Natural killer cell (primary cell): ENCODE measurements at regions not wholly inside any gene's neighbourhood (a gene's known extent, or its start where the extent isn't known, plus 50 kb on each side); places are given as distances from the start of the nearest gene placed in this dataset.
"Not testable (repeated sequence)": the region's sequence is repeated elsewhere in the genome, so short reads cannot be mapped to it uniquely, and the experiment has no call there.

Source experiments
- ATAC-seq, 3 donors: fragments of 150-1000 bp in 2 of 3; fragments of 200-7000 bp in 1 of 3; cut with Tn5 transposase; 1 replicate in 1 of 3; 2 replicates in 2 of 3; pipeline ENCODE4 v1.10.0; 2021; ENCODE audit warnings: mild to moderate bottlenecking in 2 of 3, moderate library complexity in 2 of 3
- DNase-seq, 2 donors: peaks; one replicate each; pipeline versions ENCODE4 v3.0.0 to v3.0.0-alpha.2; 2013 to 2021; ENCODE audit warnings: mixed read lengths in 1 of 2
- H3K27ac ChIP-seq: one replicate; pipeline ENCODE4 v1.5.1; 2013; ENCODE audit warnings: mild to moderate bottlenecking, low read length
- H3K27me3 ChIP-seq: one replicate; pipeline ENCODE4 v1.6.1; 2013; ENCODE audit warnings: low read length; ENCODE audit not compliant: control insufficient read depth, insufficient read depth
- H3K36me3 ChIP-seq: one replicate; pipeline ENCODE4 v1.6.1; 2013; ENCODE audit warnings: low read length; ENCODE audit not compliant: control insufficient read depth, insufficient read depth
- H3K4me1 ChIP-seq: one replicate; pipeline ENCODE4 v1.6.1; 2013; ENCODE audit warnings: low read length; ENCODE audit not compliant: control insufficient read depth, insufficient read depth
- H3K4me3 ChIP-seq: one replicate; pipeline ENCODE4 v1.5.1; 2013; ENCODE audit warnings: low read length
- H3K9me3 ChIP-seq: one replicate; pipeline ENCODE4 v1.6.1; 2013; ENCODE audit warnings: low read length; ENCODE audit not compliant: control insufficient read depth, insufficient read depth
- H3K27ac Mint-ChIP-seq, 2 donors: one replicate each; pipeline ENCODE4 v1.8.0; 2022; ENCODE audit warnings: mild to moderate bottlenecking in 2 of 2, mixed read lengths in 2 of 2, moderate library complexity in 1 of 2
- H3K27me3 Mint-ChIP-seq, 2 donors: one replicate each; pipeline ENCODE4 v1.8.0; 2022; ENCODE audit warnings: low read depth in 2 of 2, mixed read lengths in 2 of 2
- H3K36me3 Mint-ChIP-seq: one replicate; pipeline ENCODE4 v1.8.0; 2022; ENCODE audit warnings: mixed read lengths
- H3K4me1 Mint-ChIP-seq, 2 donors: one replicate each; pipeline ENCODE4 v1.8.0; 2022; ENCODE audit warnings: mixed read lengths in 2 of 2
- H3K4me3 Mint-ChIP-seq: one replicate; pipeline ENCODE4 v1.8.0; 2022; ENCODE audit warnings: mild to moderate bottlenecking, moderate library complexity, mixed read lengths
- H3K9me3 Mint-ChIP-seq, 2 donors: one replicate each; pipeline ENCODE4 v1.8.0; 2022; ENCODE audit warnings: mixed read lengths in 2 of 2
- CTCF ChIP-seq: fragments of 200-600 bp; IDR thresholded peaks from one replicate; pipeline ENCODE4 v1.8.0; 2022; ENCODE audit warnings: antibody characterized with exemption
- WGBS: methylation state at CpG from one replicate; pipeline ENCODE4 v1.1.7; 2013; ENCODE audit warnings: missing lambda C conversion rate; ENCODE audit not compliant: insufficient coverage; 5-methylcytosine and 5-hydroxymethylcytosine counted together
- intact Hi-C: fragments of 100-400 bp; cut with micrococcal nuclease; formaldehyde crosslinking; loops from one replicate; pipeline ENCODE4 v1.14.2; 2022

- Mint-ChIP-seq H3K36me3 (peaks cover 20% of the 10 kb centered on the region), H3K27me3 (no peaks in the 10 kb centered on the region), H3K4me1 (no peaks in the 10 kb centered on the region), H3K9me3 (peaks cover 22 to 31% of the 10 kb centered on the region in 2 donors), H3K27ac (no peak overlapping the region), H3K4me3 (no peak overlapping the region)
- TF ChIP-seq CTCF: no peak
- Histone ChIP-seq H3K36me3 (no peaks in the 10 kb centered on the region), H3K4me3 (no peak overlapping the region), H3K4me1 (no peaks in the 10 kb centered on the region), H3K27ac (no peak overlapping the region), H3K27me3 (no peaks in the 10 kb centered on the region), H3K9me3 (peaks cover 5% of the 10 kb centered on the region)
- intact Hi-C loops: no loop called here
- WGBS: 93% methylated on average over 14 of the region's 14 CpGs
- no peak for DNase-seq
- no peak for ATAC-seq
Measured at GRCh38 chr6:101167638-101168037, 225.9 kb upstream of the GRIK2 start.

GRCh38 chr6:101171049-101171448, 222.5 kb upstream of the GRIK2 start:
- intact Hi-C loops, H3K9me3 ChIP-seq, H3K36me3 Mint-ChIP-seq, ATAC-seq, H3K27ac Mint-ChIP-seq, H3K27me3 ChIP-seq, H3K4me1 ChIP-seq, H3K4me1 Mint-ChIP-seq, H3K27ac ChIP-seq, H3K27me3 Mint-ChIP-seq, DNase-seq, H3K4me3 Mint-ChIP-seq, H3K36me3 ChIP-seq, H3K4me3 ChIP-seq: not testable (repeated sequence)
- peaks cover 19 to 25% of the 10 kb centered on the region in 2 donors for H3K9me3 Mint-ChIP-seq
- 100% methylated on average over 3 of the region's 4 CpGs for WGBS

GRCh38 chr6:101178748-101179147, 214.8 kb upstream of the GRIK2 start:
- H3K9me3 ChIP-seq: peaks cover 3% of the 10 kb centered on the region
- H3K36me3 ChIP-seq: no peaks in the 10 kb centered on the region
- Mint-ChIP-seq H3K9me3 (peaks cover 10 to 31% of the 10 kb centered on the region in 2 donors), H3K27ac (no peak overlapping the region), H3K4me3 (no peak overlapping the region), H3K4me1 (no peaks in the 10 kb centered on the region), H3K36me3 (no peaks in the 10 kb centered on the region), H3K27me3 (no peaks in the 10 kb centered on the region)
- no peak overlapping the region for H3K4me3 ChIP-seq
- H3K4me1 ChIP-seq: no peaks in the 10 kb centered on the region
- intact Hi-C loops: no loop called here
- no peak for DNase-seq
- TF ChIP-seq CTCF: no peak
- no peaks in the 10 kb centered on the region for H3K27me3 ChIP-seq
- ATAC-seq: no peak
- no peak overlapping the region for H3K27ac ChIP-seq

GRCh38 chr6:101181006-101181405, 212.5 kb upstream of the GRIK2 start:
- Histone ChIP-seq H3K27me3 (no peaks in the 10 kb centered on the region), H3K4me3 (no peak overlapping the region), H3K9me3 (no peaks in the 10 kb centered on the region), H3K36me3 (no peaks in the 10 kb centered on the region), H3K27ac (no peak overlapping the region), H3K4me1 (no peaks in the 10 kb centered on the region)
- H3K9me3 Mint-ChIP-seq: peaks cover 11 to 27% of the 10 kb centered on the region in 2 donors
- no peaks in the 10 kb centered on the region for H3K4me1 Mint-ChIP-seq
- H3K36me3 Mint-ChIP-seq: no peaks in the 10 kb centered on the region
- H3K4me3 Mint-ChIP-seq: no peak overlapping the region
- intact Hi-C loops: no loop called here
- no peak for TF ChIP-seq CTCF
- DNase-seq (no peak), ATAC-seq (no peak)
- WGBS: 86% methylated on average over 6 of the region's 6 CpGs
- H3K27ac Mint-ChIP-seq: no peak overlapping the region
- H3K27me3 Mint-ChIP-seq: no peaks in the 10 kb centered on the region

- H3K36me3 ChIP-seq, H3K27me3 Mint-ChIP-seq, H3K27ac ChIP-seq, H3K9me3 Mint-ChIP-seq, H3K4me3 Mint-ChIP-seq, H3K4me1 Mint-ChIP-seq, H3K36me3 Mint-ChIP-seq, H3K9me3 ChIP-seq, H3K4me3 ChIP-seq, DNase-seq, intact Hi-C loops, ATAC-seq, H3K4me1 ChIP-seq, H3K27me3 ChIP-seq, H3K27ac Mint-ChIP-seq: not testable (repeated sequence)
- 79% methylated on average over 12 of the region's 12 CpGs for WGBS
Measured at GRCh38 chr6:101188285-101188798, 205.2 kb upstream of the GRIK2 start.
